GM12878 (cell line): ENCODE measurements at regions not wholly inside any gene's neighbourhood (a gene's known extent, or its start where the extent isn't known, plus 50 kb on each side); places are given as distances from the start of the nearest gene placed in this dataset.

Experiments
- ATAC-seq: fragments of 200-7000 bp; cut with Tn5 transposase; 3 replicates; pipeline ENCODE4 v1.9.1; 2020; ENCODE audit warnings: mild to moderate bottlenecking, moderate library complexity
- BruUV-seq: library from RNA; stranded (reverse); fragments of 400-500 nt; replicated peaks from 2 replicates; lab custom pipeline; 2021; lab: Mats Ljungman, UMichigan
- CTCF ChIA-PET: fragments of 300-600 bp; sonication (Branson Sonifier 250); formaldehyde crosslinking; extraction: SDS; loops from one replicate; lab custom pipeline; 2021; ENCODE audit warnings: inconsistent platforms; lab: Yijun Ruan, JAX
- POLR2A ChIA-PET: fragments of 350-600 bp; formaldehyde crosslinking; extraction: SDS; loops from one replicate; lab custom pipeline; 2021; ENCODE audit warnings: inconsistent platforms; lab: Charles Lee
- RAD21 ChIA-PET: fragments of 300-600 bp; sonication (Branson Sonifier 250); formaldehyde crosslinking; loops from one replicate; lab custom pipeline; 2023; ENCODE audit warnings: antibody characterized with exemption; ENCODE audit not compliant: unreplicated experiment; lab: Charles Lee
- SMC1A ChIA-PET: fragments of 300-600 bp; sonication (Branson Sonifier 250); formaldehyde crosslinking; loops from one replicate; lab custom pipeline; 2023; ENCODE audit not compliant: unreplicated experiment, uncharacterized antibody; lab: Charles Lee
- DNase-seq: peaks from one replicate; pipeline ENCODE4 v3.0.0-alpha.2; 2011; ENCODE audit warnings: low read depth, low spot score
- FAIRE-seq: peaks from 3 replicates; lab custom pipeline; 2011; peaks lifted over from hg19 to GRCh38; lab: Jason Lieb, UNC
- H2AFZ ChIP-seq: 2 replicates; pipeline ENCODE4 v1.6.0; 2011; ENCODE audit warnings: low read depth, low read length, control low read depth; ENCODE audit not compliant: control insufficient read depth
- H3K27ac ChIP-seq: 2 replicates; pipeline ENCODE4 v1.5.1; 2011; ENCODE audit warnings: control low read depth; ENCODE audit not compliant: control insufficient read depth, insufficient read depth
- H3K27me3 ChIP-seq, 2 experiments: replicated peaks in 1 of 2; 2 replicates each; pipeline versions ENCODE4 v1.6.0 to v1.6.1; 2011; ENCODE audit warnings: low read length in 1 of 2; ENCODE audit not compliant: control insufficient read depth in 2 of 2, insufficient read depth in 2 of 2
- H3K36me3 ChIP-seq, 2 experiments: 2 replicates each; pipeline ENCODE4 v1.5.1; 2011; ENCODE audit warnings: low read length in 1 of 2; ENCODE audit not compliant: control insufficient read depth in 2 of 2, insufficient read depth in 2 of 2
- H3K4me1 ChIP-seq: 2 replicates; pipeline ENCODE4 v1.6.1; 2011; ENCODE audit warnings: mild to moderate bottlenecking, low read length, moderate library complexity, mixed read lengths; ENCODE audit not compliant: control insufficient read depth, insufficient read depth
- H3K4me2 ChIP-seq: 2 replicates; pipeline ENCODE4 v1.6.0; 2011; ENCODE audit warnings: control low read depth; ENCODE audit not compliant: control insufficient read depth, insufficient read depth
- H3K4me3 ChIP-seq: fragments of 200-600 bp; sonication (generic); 2 replicates; pipeline ENCODE4 v1.5.1; 2016
- H3K79me2 ChIP-seq: 2 replicates; pipeline ENCODE4 v1.6.0; 2011; ENCODE audit warnings: low read length; ENCODE audit not compliant: control insufficient read depth, insufficient read depth
- H3K9ac ChIP-seq: 2 replicates; pipeline ENCODE4 v1.8.0; 2011; ENCODE audit warnings: low read length, control low read depth, mixed read lengths; ENCODE audit not compliant: control insufficient read depth, insufficient read depth
- H3K9me3 ChIP-seq: replicated peaks from 3 replicates; pipeline ENCODE4 v1.5.1; 2011; ENCODE audit warnings: mild to moderate bottlenecking, low read length; ENCODE audit not compliant: control insufficient read depth, insufficient read depth
- H4K20me1 ChIP-seq: 2 replicates; pipeline ENCODE4 v1.6.0; 2011; ENCODE audit not compliant: control insufficient read depth, insufficient read depth
- BCL11A ChIP-seq: IDR thresholded peaks from 2 replicates; pipeline ENCODE4 v1.6.1; 2011; ENCODE audit warnings: low read depth, low read length
- CBFB ChIP-seq: IDR thresholded peaks from 2 replicates; pipeline ENCODE4 v1.6.1; 2016; ENCODE audit warnings: antibody characterized with exemption, low read depth
- CREB1 ChIP-seq: IDR thresholded peaks from 2 replicates; pipeline ENCODE4 v1.6.1; 2012; ENCODE audit warnings: low read depth, mild to moderate bottlenecking, inconsistent platforms
- CREM ChIP-seq: IDR thresholded peaks from 2 replicates; pipeline ENCODE4 v1.6.1; 2014; ENCODE audit warnings: antibody characterized with exemption, low read depth
- DPF2 ChIP-seq: fragments of 450-650 bp; IDR thresholded peaks from 2 replicates; pipeline ENCODE4 v1.6.1; 2017; ENCODE audit warnings: mild to moderate bottlenecking
- HCFC1 ChIP-seq: fragments of 150-350 bp; IDR thresholded peaks from 2 replicates; pipeline ENCODE4 v1.6.1; 2014; ENCODE audit warnings: low read length
- LARP7 ChIP-seq: fragments of 450-650 bp; IDR thresholded peaks from 2 replicates; pipeline ENCODE4 v1.6.1; 2017; ENCODE audit warnings: mild to moderate bottlenecking
- NFIC ChIP-seq: IDR thresholded peaks from 2 replicates; pipeline ENCODE4 v1.6.1; 2012; ENCODE audit warnings: low read depth, mild to moderate bottlenecking, inconsistent platforms, low read length, moderate library complexity
- NFXL1 ChIP-seq: fragments of 450-650 bp; IDR thresholded peaks from 2 replicates; pipeline ENCODE4 v1.6.1; 2017; ENCODE audit warnings: antibody characterized with exemption, mild to moderate bottlenecking, borderline replicate concordance
- NFYB ChIP-seq: IDR thresholded peaks from 2 replicates; pipeline ENCODE4 v1.6.1; 2011; ENCODE audit warnings: low read depth, mild to moderate bottlenecking, low read length, improper control_type of control experiment, moderate library complexity; ENCODE audit not compliant: insufficient read depth
- RAD21 ChIP-seq: IDR thresholded peaks from 2 replicates; pipeline ENCODE4 v1.6.1; 2011; ENCODE audit warnings: mild to moderate bottlenecking, low read depth, low read length, moderate library complexity; ENCODE audit not compliant: insufficient read depth
- RAD51 ChIP-seq: fragments of 450-650 bp; IDR thresholded peaks from 2 replicates; pipeline ENCODE4 v1.6.1; 2016; ENCODE audit warnings: moderate library complexity, mild to moderate bottlenecking, inconsistent platforms
- SREBF2 ChIP-seq: IDR thresholded peaks from 2 replicates; pipeline ENCODE4 v1.6.1; 2012; ENCODE audit warnings: mild to moderate bottlenecking, low read length
- WGBS: methylation state at CpG from one replicate; pipeline ENCODE4 v1.1.6; 2016; ENCODE audit warnings: low lambda C conversion rate; ENCODE audit not compliant: insufficient replicate concordance, insufficient coverage; ENCODE audit errors: missing lambda C conversion rate; 5-methylcytosine and 5-hydroxymethylcytosine counted together
- in situ Hi-C: fragments of 300-500 bp; cut with MboI; formaldehyde crosslinking; loops from 9 replicates; pipeline ENCODE4 v1.14.3; 2018; ENCODE audit warnings: mixed read lengths
- intact Hi-C: fragments of 100-400 bp; cut with micrococcal nuclease; formaldehyde crosslinking; loops from one replicate; pipeline ENCODE4 v1.14.2; 2022; ENCODE audit not compliant: unreplicated experiment
- TF ChIP-seq, protein P1 (sequence below): IDR thresholded peaks from 2 replicates; pipeline ENCODE4 v1.6.1; 2012; ENCODE audit warnings: low read depth, low read length, improper control_type of control experiment
- TF ChIP-seq, protein P2 (sequence below): fragments of 450-650 bp; formaldehyde crosslinking; IDR thresholded peaks from 2 replicates; pipeline ENCODE4 v1.4.0; 2020; ENCODE audit warnings: mild to moderate bottlenecking, moderate library complexity

DNA sequence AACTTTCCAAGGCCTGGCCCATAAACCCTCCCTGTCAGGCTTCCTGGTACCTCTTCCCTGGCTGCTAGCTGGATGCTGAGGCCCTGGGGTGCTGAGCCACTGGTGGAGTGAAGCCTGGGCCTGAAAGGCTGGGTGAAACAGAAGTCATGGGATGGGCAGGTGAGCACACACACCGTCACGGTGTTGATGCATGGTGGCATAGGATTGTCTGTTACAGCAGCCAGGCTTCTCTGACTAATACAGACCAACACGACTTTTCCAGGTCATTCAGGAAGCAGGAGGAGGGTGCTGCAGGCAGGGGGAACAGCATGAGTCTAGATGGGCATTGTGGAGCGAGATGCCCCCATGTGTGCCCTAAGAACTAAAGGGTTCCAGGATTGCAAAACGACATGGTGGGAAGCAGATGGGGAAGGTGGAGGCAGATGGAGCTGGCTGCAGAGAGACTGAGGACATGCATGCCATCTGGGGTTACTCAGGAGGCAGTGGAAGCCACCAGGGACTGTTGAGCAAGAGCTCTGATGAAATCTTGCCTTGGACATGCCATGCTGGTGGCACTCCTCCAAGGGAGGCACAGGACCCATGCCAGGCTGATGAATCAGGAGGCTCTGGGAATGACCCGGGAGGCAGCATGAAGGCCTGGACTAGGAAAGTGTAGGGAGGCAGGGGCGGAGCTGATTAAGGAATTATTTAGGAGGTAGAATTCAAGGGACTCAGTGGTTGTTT, 480.9 kb downstream of the TSN start:
- RAD21 ChIA-PET = no interaction called here
- CTCF ChIA-PET = no interaction called here
- Histone ChIP-seq H3K79me2 (no peaks in the 10 kb centered on the region), H3K27ac (no peak overlapping the region), H3K27me3 (no peaks in the 10 kb centered on the region; a peak in 2 of 4 replicates), H3K9ac (no peak overlapping the region), H3K4me1 (no peaks in the 10 kb centered on the region), H3K4me2 (no peak overlapping the region), H3K9me3 (no peaks in the 10 kb centered on the region), H2AFZ (no peak overlapping the region), H4K20me1 (no peaks in the 10 kb centered on the region), H3K4me3 (no peak overlapping the region), H3K36me3 (no peaks in the 10 kb centered on the region)
- in situ Hi-C loops = no loop called here
- no TSS peak for BruUV-seq
- POLR2A ChIA-PET = no interaction called here
- TF ChIP-seq HCFC1 (no peak), RAD51 (no peak), LARP7 (no peak), BCL11A (no peak), RAD21 (no peak), DPF2 (no peak), SREBF2 (no peak), CREB1 (no peak), NFXL1 (no peak), NFIC (no peak), CBFB (no peak), NFYB (no peak), CREM (no peak)
- TF ChIP-seq, protein P1, sequence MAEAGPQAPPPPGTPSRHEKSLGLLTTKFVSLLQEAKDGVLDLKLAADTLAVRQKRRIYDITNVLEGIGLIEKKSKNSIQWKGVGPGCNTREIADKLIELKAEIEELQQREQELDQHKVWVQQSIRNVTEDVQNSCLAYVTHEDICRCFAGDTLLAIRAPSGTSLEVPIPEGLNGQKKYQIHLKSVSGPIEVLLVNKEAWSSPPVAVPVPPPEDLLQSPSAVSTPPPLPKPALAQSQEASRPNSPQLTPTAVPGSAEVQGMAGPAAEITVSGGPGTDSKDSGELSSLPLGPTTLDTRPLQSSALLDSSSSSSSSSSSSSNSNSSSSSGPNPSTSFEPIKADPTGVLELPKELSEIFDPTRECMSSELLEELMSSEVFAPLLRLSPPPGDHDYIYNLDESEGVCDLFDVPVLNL = no peak
- TF ChIP-seq, protein P2, sequence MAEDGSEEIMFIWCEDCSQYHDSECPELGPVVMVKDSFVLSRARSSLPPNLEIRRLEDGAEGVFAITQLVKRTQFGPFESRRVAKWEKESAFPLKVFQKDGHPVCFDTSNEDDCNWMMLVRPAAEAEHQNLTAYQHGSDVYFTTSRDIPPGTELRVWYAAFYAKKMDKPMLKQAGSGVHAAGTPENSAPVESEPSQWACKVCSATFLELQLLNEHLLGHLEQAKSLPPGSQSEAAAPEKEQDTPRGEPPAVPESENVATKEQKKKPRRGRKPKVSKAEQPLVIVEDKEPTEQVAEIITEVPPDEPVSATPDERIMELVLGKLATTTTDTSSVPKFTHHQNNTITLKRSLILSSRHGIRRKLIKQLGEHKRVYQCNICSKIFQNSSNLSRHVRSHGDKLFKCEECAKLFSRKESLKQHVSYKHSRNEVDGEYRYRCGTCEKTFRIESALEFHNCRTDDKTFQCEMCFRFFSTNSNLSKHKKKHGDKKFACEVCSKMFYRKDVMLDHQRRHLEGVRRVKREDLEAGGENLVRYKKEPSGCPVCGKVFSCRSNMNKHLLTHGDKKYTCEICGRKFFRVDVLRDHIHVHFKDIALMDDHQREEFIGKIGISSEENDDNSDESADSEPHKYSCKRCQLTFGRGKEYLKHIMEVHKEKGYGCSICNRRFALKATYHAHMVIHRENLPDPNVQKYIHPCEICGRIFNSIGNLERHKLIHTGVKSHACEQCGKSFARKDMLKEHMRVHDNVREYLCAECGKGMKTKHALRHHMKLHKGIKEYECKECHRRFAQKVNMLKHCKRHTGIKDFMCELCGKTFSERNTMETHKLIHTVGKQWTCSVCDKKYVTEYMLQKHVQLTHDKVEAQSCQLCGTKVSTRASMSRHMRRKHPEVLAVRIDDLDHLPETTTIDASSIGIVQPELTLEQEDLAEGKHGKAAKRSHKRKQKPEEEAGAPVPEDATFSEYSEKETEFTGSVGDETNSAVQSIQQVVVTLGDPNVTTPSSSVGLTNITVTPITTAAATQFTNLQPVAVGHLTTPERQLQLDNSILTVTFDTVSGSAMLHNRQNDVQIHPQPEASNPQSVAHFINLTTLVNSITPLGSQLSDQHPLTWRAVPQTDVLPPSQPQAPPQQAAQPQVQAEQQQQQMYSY = no peak
- no peak for FAIRE-seq
- SMC1A ChIA-PET = no interaction called here
- no peak for DNase-seq
- no peak for ATAC-seq
- intact Hi-C loops = no loop called here
- 14% methylated on average over 7 of the region's 7 CpGs for WGBS
